D721Med (cell line): ENCODE measurements at regions not wholly inside any gene's neighbourhood (a gene's known extent, or its start where the extent isn't known, plus 50 kb on each side); places are given as distances from the start of the nearest gene placed in this dataset.
"Not testable (repeated sequence)": the region's sequence is repeated elsewhere in the genome, so short reads cannot be mapped to it uniquely, and the experiment has no call there.

ENCODE experiments used
- DNase-seq: peaks from one replicate; pipeline ENCODE4 v3.0.0; 2011; ENCODE audit warnings: low spot score; ENCODE audit not compliant: insufficient read length
- FAIRE-seq: peaks from 2 replicates; lab custom pipeline; 2011; peaks lifted over from hg19 to GRCh38; lab: Jason Lieb, UNC
- TF ChIP-seq, protein P1 (sequence below): IDR thresholded peaks from 2 replicates; pipeline ENCODE4 v1.5.1; 2012; ENCODE audit warnings: mild to moderate bottlenecking, control low read depth; ENCODE audit not compliant: insufficient read depth; ENCODE audit errors: missing control alignments

GRCh38 chr22:19659805-19660345 is 54.4 kb upstream of the SEPTIN5 start:
- DNase-seq (no peak), FAIRE-seq (no peak)
- TF ChIP-seq, protein P1, sequence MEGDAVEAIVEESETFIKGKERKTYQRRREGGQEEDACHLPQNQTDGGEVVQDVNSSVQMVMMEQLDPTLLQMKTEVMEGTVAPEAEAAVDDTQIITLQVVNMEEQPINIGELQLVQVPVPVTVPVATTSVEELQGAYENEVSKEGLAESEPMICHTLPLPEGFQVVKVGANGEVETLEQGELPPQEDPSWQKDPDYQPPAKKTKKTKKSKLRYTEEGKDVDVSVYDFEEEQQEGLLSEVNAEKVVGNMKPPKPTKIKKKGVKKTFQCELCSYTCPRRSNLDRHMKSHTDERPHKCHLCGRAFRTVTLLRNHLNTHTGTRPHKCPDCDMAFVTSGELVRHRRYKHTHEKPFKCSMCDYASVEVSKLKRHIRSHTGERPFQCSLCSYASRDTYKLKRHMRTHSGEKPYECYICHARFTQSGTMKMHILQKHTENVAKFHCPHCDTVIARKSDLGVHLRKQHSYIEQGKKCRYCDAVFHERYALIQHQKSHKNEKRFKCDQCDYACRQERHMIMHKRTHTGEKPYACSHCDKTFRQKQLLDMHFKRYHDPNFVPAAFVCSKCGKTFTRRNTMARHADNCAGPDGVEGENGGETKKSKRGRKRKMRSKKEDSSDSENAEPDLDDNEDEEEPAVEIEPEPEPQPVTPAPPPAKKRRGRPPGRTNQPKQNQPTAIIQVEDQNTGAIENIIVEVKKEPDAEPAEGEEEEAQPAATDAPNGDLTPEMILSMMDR, result no peak

- not testable (repeated sequence) for FAIRE-seq, DNase-seq
Measured at GRCh38 chr22:19660583-19660982, 53.7 kb upstream of the SEPTIN5 start.

- no peak for FAIRE-seq
- no peak for DNase-seq
- TF ChIP-seq, protein P1, result no peak
Measured at GRCh38 chr22:19661156-19661555, 53.1 kb upstream of the SEPTIN5 start.

DNA sequence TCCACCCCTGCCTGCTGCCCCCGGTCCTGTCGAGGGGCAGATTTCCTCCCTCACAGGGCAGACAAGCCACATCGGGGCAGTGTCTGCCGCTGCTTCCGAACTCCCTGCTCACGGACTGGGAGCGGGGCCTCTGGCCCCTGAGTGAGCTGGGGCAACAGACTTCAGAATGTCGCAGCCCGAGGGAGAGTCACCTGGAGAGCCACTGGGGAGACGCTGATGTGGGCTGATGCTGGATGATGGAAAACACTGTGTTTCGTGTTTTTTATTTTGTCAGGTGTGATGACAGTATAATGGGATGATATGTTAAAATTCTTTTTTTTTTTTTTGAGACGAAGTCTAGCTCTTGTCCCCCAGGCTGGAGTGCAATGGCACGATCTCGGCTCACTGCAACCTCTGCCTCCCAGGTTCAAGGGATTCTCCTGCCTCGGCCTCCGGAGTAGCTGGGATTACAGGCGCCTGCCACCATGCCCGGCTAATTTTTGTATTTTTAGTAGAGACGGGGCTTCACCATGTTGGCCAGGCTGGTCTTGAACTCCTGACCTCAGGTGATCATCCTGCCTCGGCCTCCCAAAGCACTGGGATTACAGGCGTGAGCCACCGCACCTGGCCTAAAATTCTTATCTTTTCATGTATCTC is 52.1 kb upstream of the SEPTIN5 start:
- FAIRE-seq, DNase-seq: not testable (repeated sequence)

- FAIRE-seq, result no peak
- TF ChIP-seq, protein P1, result no peak
- DNase-seq, result no peak
Measured at GRCh38 chr22:19663286-19663815, 51.0 kb upstream of the SEPTIN5 start.

DNA sequence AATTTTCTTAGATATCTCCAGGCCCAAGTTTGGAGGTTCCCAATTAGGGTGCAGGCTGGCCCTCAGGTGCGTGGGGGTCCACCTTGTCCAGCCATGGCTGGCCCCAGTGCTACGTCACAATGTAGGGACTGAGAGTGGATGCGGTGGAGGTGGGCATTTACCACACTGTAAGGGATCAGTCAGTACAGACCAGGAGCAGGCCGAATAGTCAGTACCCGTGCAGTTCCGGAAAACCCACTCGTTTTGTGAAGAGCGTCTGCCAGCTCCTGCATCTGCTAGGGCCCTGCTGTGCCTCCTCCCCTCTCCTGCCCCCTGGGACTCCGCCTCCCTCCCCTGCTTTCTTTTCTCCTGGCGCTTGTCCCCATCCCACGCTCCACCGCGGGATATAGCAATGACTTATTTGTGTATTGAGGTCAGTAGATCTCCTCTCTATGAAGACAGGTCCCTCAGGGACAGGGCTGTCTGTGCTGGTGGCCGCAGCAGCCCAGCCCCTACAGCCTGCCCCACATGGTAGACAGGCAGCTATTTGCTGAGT is 50.4 kb upstream of the SEPTIN5 start:
- TF ChIP-seq, protein P1, result no peak
- DNase-seq (no peak), FAIRE-seq (no peak)

DNA sequence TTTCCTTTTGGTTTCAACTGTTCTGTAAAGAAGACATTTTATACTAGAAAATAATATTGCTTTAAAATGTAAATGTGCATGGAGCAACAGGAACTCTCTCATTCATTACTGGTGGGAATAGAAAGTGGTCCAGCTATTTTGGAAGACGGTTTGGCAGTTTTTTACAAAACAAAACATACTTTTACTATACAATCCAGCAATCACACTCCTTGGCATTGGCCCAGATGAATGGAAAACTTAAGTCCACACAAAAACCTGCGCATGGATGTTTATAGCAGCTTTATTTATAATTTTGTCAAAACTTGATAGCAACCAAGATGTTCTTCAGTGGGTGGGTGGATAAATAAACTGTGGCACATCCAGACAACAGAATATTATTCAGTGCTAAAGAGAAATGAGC is 49.9 kb upstream of the SEPTIN5 start:
- TF ChIP-seq, protein P1, result no peak
- FAIRE-seq, result no peak

More for the DNA sequence above, 49.9 kb upstream of the SEPTIN5 start:
- no peak for DNase-seq
